NCI-H82 treated with DMSO at 0.1 percent for 48 hours (cell line): ENCODE measurements at regions not wholly inside any gene's neighbourhood (a gene's known extent, or its start where the extent isn't known, plus 50 kb on each side); places are given as distances from the start of the nearest gene placed in this dataset.

Experiments used
- DNase-seq: peaks from one replicate; lab custom pipeline; 2025; ENCODE audit not compliant: unreplicated experiment; lab: John Stamatoyannopoulos, UW

GRCh38 chr14:101236496-101237251 lies 324.6 kb upstream of the DIO3 start:
- DNase-seq = no peak

DNA sequence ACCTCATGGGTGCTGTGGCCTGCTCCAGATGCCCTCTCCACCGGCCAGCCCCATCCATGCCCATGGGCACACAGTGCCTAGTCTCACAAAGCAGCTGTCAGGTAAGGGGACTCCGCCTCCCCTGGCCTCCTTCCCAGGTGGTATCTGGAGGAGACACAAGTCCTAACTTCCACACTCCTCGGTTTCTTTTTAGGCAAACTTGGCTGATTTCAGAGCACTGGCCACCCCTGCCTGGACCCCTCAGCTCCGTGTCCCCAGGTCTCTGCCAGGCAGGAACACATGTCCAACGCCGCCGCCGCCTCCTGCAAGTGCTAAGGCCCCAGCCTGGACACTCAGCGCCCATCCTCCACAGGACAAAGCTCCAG lies 324.1 kb upstream of the DIO3 start:
- no peak for DNase-seq

GRCh38 chr14:101239065-101239464 lies 322.2 kb upstream of the DIO3 start:
- no peak for DNase-seq

DNA sequence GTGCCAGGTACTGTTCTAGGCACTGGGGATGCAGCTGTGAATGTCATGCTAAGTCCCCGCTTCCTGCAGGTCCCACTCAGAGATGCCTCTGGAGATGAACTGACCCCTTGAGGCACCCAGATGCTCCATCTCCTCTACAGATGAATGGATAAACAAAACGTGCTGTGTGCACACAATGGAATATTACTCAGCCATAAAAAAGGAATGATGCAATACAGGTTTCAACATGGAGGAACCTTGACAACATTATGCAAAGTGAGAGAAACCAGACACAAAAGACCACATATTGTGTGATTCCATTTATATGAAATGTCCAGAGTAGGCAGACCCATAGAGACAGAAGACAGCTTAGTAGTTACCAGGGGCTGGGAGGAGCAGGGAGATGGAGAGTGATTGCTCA lies 320.1 kb upstream of the DIO3 start:
- DNase-seq = no peak

DNA sequence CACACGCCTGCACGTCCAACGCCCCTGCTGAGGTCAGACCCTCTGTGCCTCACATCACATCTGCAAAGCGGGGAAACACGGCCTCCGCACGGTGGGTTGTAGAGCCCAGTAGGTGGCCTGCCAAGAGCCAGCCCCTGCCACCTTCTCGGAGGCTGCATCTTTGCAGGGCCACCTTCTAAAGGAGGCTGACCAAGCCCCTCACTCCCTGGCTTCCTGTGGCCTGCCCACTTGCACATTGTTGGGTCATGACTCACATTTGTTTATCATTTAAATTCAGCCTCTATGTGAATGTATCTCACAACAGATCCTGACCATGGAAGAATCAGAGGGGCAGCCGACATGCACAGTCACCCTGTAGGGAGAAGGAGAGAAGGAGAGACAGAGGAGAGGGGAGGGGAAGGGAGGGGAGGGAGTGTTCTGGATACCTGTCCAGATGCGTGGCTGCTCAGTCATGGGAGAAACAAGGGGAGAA lies 319.5 kb upstream of the DIO3 start:
- DNase-seq = no peak

- no peak for DNase-seq
Observed at GRCh38 chr14:101242442-101243385, 318.6 kb upstream of the DIO3 start.

GRCh38 chr14:101243587-101244338 lies 317.5 kb upstream of the DIO3 start:
- no peak for DNase-seq

GRCh38 chr14:101246894-101247841 lies 314.1 kb upstream of the DIO3 start:
- DNase-seq = no peak

GRCh38 chr14:101247842-101248725 lies 313.2 kb upstream of the DIO3 start:
- no peak for DNase-seq

- no peak for DNase-seq
Observed at GRCh38 chr14:101248840-101249675, 312.2 kb upstream of the DIO3 start.

DNA sequence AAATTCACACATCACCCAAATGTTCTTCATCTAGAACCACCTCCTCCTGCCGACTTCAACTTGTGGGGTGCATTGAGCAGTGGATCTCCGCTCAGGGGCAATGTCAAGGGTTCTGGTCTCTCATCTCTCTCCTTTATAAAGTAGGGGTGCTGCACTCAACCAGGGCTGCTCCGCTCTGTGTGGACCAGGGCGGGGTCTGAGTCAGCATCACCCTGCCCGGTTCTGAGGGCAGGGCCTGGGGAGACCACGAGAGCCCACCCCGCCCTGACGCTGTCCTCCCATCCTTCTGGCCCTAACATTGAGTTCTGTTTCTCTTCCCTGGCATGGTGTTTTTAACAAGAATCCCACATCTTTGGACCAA lies 311.6 kb upstream of the DIO3 start:
- no peak for DNase-seq

- no peak for DNase-seq
Observed at GRCh38 chr14:101250336-101250947, 310.9 kb upstream of the DIO3 start.

GRCh38 chr14:101250948-101251811 lies 310.1 kb upstream of the DIO3 start:
- DNase-seq = no peak

- no peak for DNase-seq
Observed at GRCh38 chr14:101251812-101252442, 309.4 kb upstream of the DIO3 start.

DNA sequence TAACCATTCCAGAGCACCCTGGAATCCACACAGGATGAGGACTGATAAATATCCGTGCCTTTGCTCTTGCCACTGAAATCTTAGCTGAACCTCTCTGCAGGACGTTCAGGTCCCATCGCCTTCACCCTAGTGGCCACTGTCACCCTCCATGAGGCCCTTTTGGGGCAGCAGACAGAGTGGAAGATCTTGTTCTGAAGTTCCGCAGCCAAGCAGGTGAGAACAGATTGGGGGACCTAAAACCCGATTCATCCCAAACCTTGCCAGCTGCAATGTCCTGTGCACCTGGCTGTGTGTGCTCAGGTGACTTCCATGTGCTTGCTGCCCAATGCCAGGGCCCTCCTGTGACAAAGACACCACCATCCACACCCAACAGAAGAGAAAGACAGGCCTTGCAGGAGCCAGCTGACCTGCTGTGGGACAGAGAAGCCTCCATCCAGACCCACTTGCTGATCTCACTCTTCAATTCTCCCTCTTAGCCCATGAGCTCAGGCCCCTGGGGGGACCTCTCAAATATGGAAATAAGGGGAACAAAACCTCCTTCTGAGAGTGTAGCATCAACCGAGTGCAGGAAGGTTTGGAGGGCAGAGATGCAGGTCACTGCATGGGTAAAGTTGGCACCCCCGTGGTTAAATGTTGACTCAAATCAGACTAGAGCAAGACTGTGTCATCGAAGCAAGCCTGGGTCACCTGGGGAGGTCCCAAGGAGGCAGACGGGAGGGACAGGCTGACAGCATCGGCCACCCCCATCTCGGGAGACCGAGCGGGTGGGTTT lies 308.7 kb upstream of the DIO3 start:
- DNase-seq = no peak

DNA sequence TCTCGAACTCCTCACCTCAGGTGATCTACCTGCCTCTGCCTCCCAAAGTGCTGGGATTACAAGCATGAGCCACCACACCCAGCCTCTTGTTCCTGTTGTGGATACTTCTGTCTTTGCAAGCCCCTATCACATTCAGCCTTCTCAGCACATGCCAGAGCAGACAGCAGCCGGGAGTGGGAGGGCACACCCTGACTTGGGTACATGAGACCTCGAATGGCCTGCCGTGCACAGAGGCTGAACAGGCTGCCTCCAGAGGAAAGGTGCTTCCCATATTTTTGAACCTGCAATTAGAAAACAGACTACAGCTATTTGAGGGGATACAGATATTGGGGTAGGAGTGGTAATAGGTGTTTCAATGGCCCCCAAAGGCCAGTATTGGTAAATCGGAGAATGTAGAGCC lies 307.3 kb upstream of the DIO3 start:
- no peak for DNase-seq
